HG03139 (cell line): ENCODE measurements at regions not wholly inside any gene's neighbourhood (a gene's known extent, or its start where the extent isn't known, plus 50 kb on each side); places are given as distances from the start of the nearest gene placed in this dataset.
"Not testable (repeated sequence)": the region's sequence is repeated elsewhere in the genome, so short reads cannot be mapped to it uniquely, and the experiment has no call there.

Experiments
- ATAC-seq: cut with Tn5 transposase; IDR thresholded peaks from one replicate; pipeline ENCODE4 v1.9.1; 2021; ENCODE audit not compliant: unreplicated experiment

GRCh38 chr13:60936281-60936680 is 479.4 kb downstream of the PCDH20 start:
- ATAC-seq = no peak

- ATAC-seq = no peak
Measured at GRCh38 chr13:60933638-60934037, 482.0 kb downstream of the PCDH20 start.

- ATAC-seq = no peak
Measured at GRCh38 chr13:60931858-60932546, 483.6 kb downstream of the PCDH20 start.

- ATAC-seq = no peak
Measured at GRCh38 chr13:60925686-60926085, 490.0 kb downstream of the PCDH20 start.

- no peak for ATAC-seq
Measured at GRCh38 chr13:60924856-60925255, 490.8 kb downstream of the PCDH20 start.

- ATAC-seq = no peak
Measured at GRCh38 chr13:60922576-60923231, 492.9 kb downstream of the PCDH20 start.

- ATAC-seq = no peak
Measured at GRCh38 chr13:60893801-60894200, 496.8 kb downstream of the TDRD3 start.

- ATAC-seq = no peak
Measured at GRCh38 chr13:60887711-60888110, 490.7 kb downstream of the TDRD3 start.

- no peak for ATAC-seq
Measured at GRCh38 chr13:60881507-60881906, 484.5 kb downstream of the TDRD3 start.

GRCh38 chr13:60873116-60873515 is 476.1 kb downstream of the TDRD3 start:
- ATAC-seq = no peak

- ATAC-seq = no peak
Measured at GRCh38 chr13:60869941-60870613, 473.1 kb downstream of the TDRD3 start.

GRCh38 chr13:60869225-60869624 is 472.2 kb downstream of the TDRD3 start:
- ATAC-seq = no peak

- no peak for ATAC-seq
Measured at GRCh38 chr13:60862036-60862435, 465.0 kb downstream of the TDRD3 start.

- ATAC-seq = no peak
Measured at GRCh38 chr13:60857698-60858097, 460.7 kb downstream of the TDRD3 start.

GRCh38 chr13:60852886-60853285 is 455.9 kb downstream of the TDRD3 start:
- no peak for ATAC-seq

GRCh38 chr13:60851378-60851777 is 454.4 kb downstream of the TDRD3 start:
- ATAC-seq = no peak

- no peak for ATAC-seq
Measured at GRCh38 chr13:60850526-60850925, 453.5 kb downstream of the TDRD3 start.

- no peak for ATAC-seq
Measured at GRCh38 chr13:60838581-60838980, 441.6 kb downstream of the TDRD3 start.

- ATAC-seq = no peak
Measured at GRCh38 chr13:60837806-60838205, 440.8 kb downstream of the TDRD3 start.

GRCh38 chr13:60836821-60837220 is 439.8 kb downstream of the TDRD3 start:
- ATAC-seq = no peak

GRCh38 chr13:60811581-60811980 is 414.6 kb downstream of the TDRD3 start:
- ATAC-seq = no peak

- not testable (repeated sequence) for ATAC-seq
Measured at GRCh38 chr13:60805640-60806039, 408.6 kb downstream of the TDRD3 start.
